SU-DHL-6 (cell line): ENCODE measurements at regions not wholly inside any gene's neighbourhood (a gene's known extent, or its start where the extent isn't known, plus 50 kb on each side); places are given as distances from the start of the nearest gene placed in this dataset.

Experiments
- EZH2phosphoT487 ChIP-seq: fragments of 200-600 bp; sonication (generic), shearing (Covaris generic); conservative IDR thresholded peaks from 2 replicates; pipeline ENCODE4 v1.6.1; 2018; ENCODE audit warnings: mild to moderate bottlenecking, antibody characterized with exemption, low read length, moderate library complexity, mixed read lengths
- TF ChIP-seq, protein P1 (sequence below): fragments of 200-600 bp; sonication (generic); IDR thresholded peaks from one replicate; pipeline ENCODE4 v1.5.1; 2017; ENCODE audit warnings: antibody characterized with exemption, mild to moderate bottlenecking, low read length, moderate library complexity; ENCODE audit not compliant: insufficient read depth, poor library complexity, severe bottlenecking

DNA sequence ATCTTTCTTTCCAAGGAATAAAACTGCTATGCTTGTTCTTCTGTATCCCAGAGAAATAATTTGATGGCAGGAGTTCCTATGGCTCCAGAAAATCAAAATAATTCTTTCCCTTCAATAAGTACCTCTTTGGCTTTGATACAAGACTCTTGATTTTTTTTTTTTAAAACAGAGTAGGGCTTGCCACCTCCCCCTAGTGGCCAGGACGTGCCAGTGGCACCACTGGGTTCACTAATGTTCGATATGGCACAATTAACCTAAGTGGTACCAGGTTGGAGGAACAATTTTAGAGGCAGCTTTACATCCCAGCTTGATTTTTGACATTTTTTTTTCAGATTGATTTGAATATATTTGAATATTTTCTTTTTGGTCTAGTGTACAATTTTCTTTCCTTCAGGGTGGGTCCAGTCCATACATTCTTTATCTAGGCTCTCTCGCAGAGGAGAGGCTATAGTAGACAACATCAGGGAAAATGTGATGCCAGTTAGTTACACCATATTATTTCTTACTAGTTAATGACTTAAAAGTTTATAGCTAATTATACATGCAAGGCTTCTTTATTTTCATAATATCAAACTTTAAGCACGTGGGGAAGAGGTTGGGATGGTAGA is 330.9 kb downstream of the S1PR1 start:
- TF ChIP-seq, protein P1, sequence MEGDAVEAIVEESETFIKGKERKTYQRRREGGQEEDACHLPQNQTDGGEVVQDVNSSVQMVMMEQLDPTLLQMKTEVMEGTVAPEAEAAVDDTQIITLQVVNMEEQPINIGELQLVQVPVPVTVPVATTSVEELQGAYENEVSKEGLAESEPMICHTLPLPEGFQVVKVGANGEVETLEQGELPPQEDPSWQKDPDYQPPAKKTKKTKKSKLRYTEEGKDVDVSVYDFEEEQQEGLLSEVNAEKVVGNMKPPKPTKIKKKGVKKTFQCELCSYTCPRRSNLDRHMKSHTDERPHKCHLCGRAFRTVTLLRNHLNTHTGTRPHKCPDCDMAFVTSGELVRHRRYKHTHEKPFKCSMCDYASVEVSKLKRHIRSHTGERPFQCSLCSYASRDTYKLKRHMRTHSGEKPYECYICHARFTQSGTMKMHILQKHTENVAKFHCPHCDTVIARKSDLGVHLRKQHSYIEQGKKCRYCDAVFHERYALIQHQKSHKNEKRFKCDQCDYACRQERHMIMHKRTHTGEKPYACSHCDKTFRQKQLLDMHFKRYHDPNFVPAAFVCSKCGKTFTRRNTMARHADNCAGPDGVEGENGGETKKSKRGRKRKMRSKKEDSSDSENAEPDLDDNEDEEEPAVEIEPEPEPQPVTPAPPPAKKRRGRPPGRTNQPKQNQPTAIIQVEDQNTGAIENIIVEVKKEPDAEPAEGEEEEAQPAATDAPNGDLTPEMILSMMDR: peak; percentile 98
- no peak for TF ChIP-seq EZH2phosphoT487
